HepG2 (cell line): ENCODE measurements at regions not wholly inside any gene's neighbourhood (a gene's known extent, or its start where the extent isn't known, plus 50 kb on each side); places are given as distances from the start of the nearest gene placed in this dataset.

Experiments used
- KLF9 ChIP-seq: IDR thresholded peaks from 2 replicates; pipeline ENCODE4 v1.6.1; 2016; ENCODE audit warnings: low read depth
- NFAT5 ChIP-seq: sonication (generic); formaldehyde crosslinking; IDR thresholded peaks from 2 replicates; pipeline ENCODE4 v1.4.0; 2020; ENCODE audit warnings: missing genetic modification reagents
- NFIC ChIP-seq: IDR thresholded peaks from 2 replicates; pipeline ENCODE4 v1.6.1; 2012; ENCODE audit warnings: mild to moderate bottlenecking, low read length, inconsistent platforms
- SRF ChIP-seq: IDR thresholded peaks from 2 replicates; pipeline ENCODE4 v1.6.1; 2011; ENCODE audit warnings: mild to moderate bottlenecking, low read depth, low read length, moderate library complexity
- ZFP91 ChIP-seq: sonication (generic); formaldehyde crosslinking; IDR thresholded peaks from 2 replicates; pipeline ENCODE4 v1.9.0; 2022; ENCODE audit warnings: missing genetic modification reagents, mild to moderate bottlenecking, borderline replicate concordance
- ZNF251 ChIP-seq: sonication (generic); formaldehyde crosslinking; IDR thresholded peaks from 2 replicates; pipeline ENCODE4 v1.9.0; 2021; ENCODE audit warnings: mild to moderate bottlenecking, missing genetic modification reagents
- ZNF710 ChIP-seq: sonication (generic); formaldehyde crosslinking; IDR thresholded peaks from 2 replicates; pipeline ENCODE4 v1.5.0; 2020; ENCODE audit warnings: mild to moderate bottlenecking, missing genetic modification reagents, borderline replicate concordance
- TF ChIP-seq, protein P1 (sequence below), 2 experiments: IDR thresholded peaks; 2 replicates each; pipeline ENCODE4 v1.6.1; 2011 to 2012; ENCODE audit warnings: low read length in 2 of 2, borderline replicate concordance in 1 of 2, low read depth in 1 of 2, mild to moderate bottlenecking in 1 of 2, moderate library complexity in 1 of 2
- TF ChIP-seq, protein P2 (sequence below): sonication (generic); formaldehyde crosslinking; IDR thresholded peaks from 2 replicates; pipeline ENCODE4 v1.4.0; 2020; ENCODE audit warnings: missing genetic modification reagents
- TF ChIP-seq, protein P3 (sequence below): sonication (generic); formaldehyde crosslinking; IDR thresholded peaks from 2 replicates; pipeline ENCODE4 v1.4.0; 2020; ENCODE audit warnings: missing genetic modification reagents, borderline replicate concordance

- TF ChIP-seq ZFP91, result no peak
- TF ChIP-seq ZNF710 (CRISPR knock-in tag), result no peak
- TF ChIP-seq NFAT5, result no peak
- no peak for TF ChIP-seq NFIC
- no peak for TF ChIP-seq SRF
- TF ChIP-seq ZNF251 (CRISPR knock-in tag), result no peak
- TF ChIP-seq, protein P1, sequence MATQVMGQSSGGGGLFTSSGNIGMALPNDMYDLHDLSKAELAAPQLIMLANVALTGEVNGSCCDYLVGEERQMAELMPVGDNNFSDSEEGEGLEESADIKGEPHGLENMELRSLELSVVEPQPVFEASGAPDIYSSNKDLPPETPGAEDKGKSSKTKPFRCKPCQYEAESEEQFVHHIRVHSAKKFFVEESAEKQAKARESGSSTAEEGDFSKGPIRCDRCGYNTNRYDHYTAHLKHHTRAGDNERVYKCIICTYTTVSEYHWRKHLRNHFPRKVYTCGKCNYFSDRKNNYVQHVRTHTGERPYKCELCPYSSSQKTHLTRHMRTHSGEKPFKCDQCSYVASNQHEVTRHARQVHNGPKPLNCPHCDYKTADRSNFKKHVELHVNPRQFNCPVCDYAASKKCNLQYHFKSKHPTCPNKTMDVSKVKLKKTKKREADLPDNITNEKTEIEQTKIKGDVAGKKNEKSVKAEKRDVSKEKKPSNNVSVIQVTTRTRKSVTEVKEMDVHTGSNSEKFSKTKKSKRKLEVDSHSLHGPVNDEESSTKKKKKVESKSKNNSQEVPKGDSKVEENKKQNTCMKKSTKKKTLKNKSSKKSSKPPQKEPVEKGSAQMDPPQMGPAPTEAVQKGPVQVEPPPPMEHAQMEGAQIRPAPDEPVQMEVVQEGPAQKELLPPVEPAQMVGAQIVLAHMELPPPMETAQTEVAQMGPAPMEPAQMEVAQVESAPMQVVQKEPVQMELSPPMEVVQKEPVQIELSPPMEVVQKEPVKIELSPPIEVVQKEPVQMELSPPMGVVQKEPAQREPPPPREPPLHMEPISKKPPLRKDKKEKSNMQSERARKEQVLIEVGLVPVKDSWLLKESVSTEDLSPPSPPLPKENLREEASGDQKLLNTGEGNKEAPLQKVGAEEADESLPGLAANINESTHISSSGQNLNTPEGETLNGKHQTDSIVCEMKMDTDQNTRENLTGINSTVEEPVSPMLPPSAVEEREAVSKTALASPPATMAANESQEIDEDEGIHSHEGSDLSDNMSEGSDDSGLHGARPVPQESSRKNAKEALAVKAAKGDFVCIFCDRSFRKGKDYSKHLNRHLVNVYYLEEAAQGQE (IDR thresholded peaks at IDR 0.05; ENCODE audit: borderline replicate concordance in 1 of 2, low read depth in 1 of 2, low read length in 2 of 2), result no peak
- TF ChIP-seq KLF9 (CRISPR knock-in tag), result no peak
- TF ChIP-seq, protein P2, sequence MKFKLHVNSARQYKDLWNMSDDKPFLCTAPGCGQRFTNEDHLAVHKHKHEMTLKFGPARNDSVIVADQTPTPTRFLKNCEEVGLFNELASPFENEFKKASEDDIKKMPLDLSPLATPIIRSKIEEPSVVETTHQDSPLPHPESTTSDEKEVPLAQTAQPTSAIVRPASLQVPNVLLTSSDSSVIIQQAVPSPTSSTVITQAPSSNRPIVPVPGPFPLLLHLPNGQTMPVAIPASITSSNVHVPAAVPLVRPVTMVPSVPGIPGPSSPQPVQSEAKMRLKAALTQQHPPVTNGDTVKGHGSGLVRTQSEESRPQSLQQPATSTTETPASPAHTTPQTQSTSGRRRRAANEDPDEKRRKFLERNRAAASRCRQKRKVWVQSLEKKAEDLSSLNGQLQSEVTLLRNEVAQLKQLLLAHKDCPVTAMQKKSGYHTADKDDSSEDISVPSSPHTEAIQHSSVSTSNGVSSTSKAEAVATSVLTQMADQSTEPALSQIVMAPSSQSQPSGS (CRISPR knock-in tag), result no peak
- TF ChIP-seq, protein P3, sequence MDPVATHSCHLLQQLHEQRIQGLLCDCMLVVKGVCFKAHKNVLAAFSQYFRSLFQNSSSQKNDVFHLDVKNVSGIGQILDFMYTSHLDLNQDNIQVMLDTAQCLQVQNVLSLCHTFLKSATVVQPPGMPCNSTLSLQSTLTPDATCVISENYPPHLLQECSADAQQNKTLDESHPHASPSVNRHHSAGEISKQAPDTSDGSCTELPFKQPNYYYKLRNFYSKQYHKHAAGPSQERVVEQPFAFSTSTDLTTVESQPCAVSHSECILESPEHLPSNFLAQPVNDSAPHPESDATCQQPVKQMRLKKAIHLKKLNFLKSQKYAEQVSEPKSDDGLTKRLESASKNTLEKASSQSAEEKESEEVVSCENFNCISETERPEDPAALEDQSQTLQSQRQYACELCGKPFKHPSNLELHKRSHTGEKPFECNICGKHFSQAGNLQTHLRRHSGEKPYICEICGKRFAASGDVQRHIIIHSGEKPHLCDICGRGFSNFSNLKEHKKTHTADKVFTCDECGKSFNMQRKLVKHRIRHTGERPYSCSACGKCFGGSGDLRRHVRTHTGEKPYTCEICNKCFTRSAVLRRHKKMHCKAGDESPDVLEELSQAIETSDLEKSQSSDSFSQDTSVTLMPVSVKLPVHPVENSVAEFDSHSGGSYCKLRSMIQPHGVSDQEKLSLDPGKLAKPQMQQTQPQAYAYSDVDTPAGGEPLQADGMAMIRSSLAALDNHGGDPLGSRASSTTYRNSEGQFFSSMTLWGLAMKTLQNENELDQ (CRISPR knock-in tag), result no peak
These were observed 58.4 kb upstream of the PHF24 start for GRCh38 chr9:34899535-34900158.
